ENCODE measurements at regions not wholly inside any gene's neighbourhood (a gene's known extent, or its start where the extent isn't known, plus 50 kb on each side); places are given as distances from the start of the nearest gene placed in this dataset.

- ChIA-PET POLR2A (no interaction called here), CTCF (ENCODE audit: low intra/inter-chr PET ratio, low total read pairs) (no interaction called here)
- Histone ChIP-seq H3K9ac (ENCODE audit: insufficient read depth, low read depth, low read length) (no peak overlapping the region), H3K27ac (ENCODE audit: extremely low read length, insufficient read depth, low read length) (no peak overlapping the region), H3K4me1 (ENCODE audit: insufficient read depth, low read length) (no peaks in the 10 kb centered on the region), H3K4me3 (replicated peaks in 1 of 3; ENCODE audit: insufficient read depth in 1 of 3, low read depth in 2 of 3, low read length in 3 of 3) (no peak overlapping the region), H3K9me3 (ENCODE audit: low read length) (no peaks in the 10 kb centered on the region), H3K27me3 (ENCODE audit: control insufficient read depth in 1 of 2, insufficient read depth in 2 of 2, low read length in 2 of 2) (no peaks in the 10 kb centered on the region), H3K79me2 (ENCODE audit: insufficient read depth, low read length) (no peaks in the 10 kb centered on the region), H3K36me3 (replicated peaks in 1 of 2; ENCODE audit: control insufficient read depth in 1 of 2, insufficient read depth in 2 of 2, low read length in 2 of 2) (no peaks in the 10 kb centered on the region), H4K20me1 (ENCODE audit: insufficient read depth, low read length) (no peaks in the 10 kb centered on the region), H2AFZ (ENCODE audit: low read length) (no peak overlapping the region), H3K4me2 (ENCODE audit: low read depth, low read length) (no peak overlapping the region)
- DNase-seq (ENCODE audit: low spot score) = no peak
- no peak for ATAC-seq
- in situ Hi-C loops (cut with HindIII; ENCODE audit: extremely low pct_ligation_motif_present, low pct_unique_long_range_greater_than_20kb) (no loop called here), intact Hi-C loops (cut with micrococcal nuclease; ENCODE audit: unreplicated experiment) (no loop called here)
- WGBS (ENCODE audit: low lambda C conversion rate) = 61% methylated on average over 8 of the region's 8 CpGs
- TF ChIP-seq U2AF2 (IDR thresholded peaks at IDR 0.05; ENCODE audit: low read depth, low read length) (no peak), ZNF296 (CRISPR knock-in tag; conservative IDR thresholded peaks at IDR 0.05) (no peak), ZNF792 (CRISPR knock-in tag; IDR thresholded peaks at IDR 0.05) (no peak), GATA4 (IDR thresholded peaks at IDR 0.05; ENCODE audit: borderline replicate concordance, low read depth) (no peak), ZNF383 (CRISPR knock-in tag; IDR thresholded peaks at IDR 0.05; ENCODE audit: borderline replicate concordance) (no peak)
- FAIRE-seq = no peak
- no TSS peak for BruUV-seq (replicated peaks)
Observed at GRCh38 chr7:4461531-4461930, 220.6 kb upstream of the FOXK1 start.

DNA sequence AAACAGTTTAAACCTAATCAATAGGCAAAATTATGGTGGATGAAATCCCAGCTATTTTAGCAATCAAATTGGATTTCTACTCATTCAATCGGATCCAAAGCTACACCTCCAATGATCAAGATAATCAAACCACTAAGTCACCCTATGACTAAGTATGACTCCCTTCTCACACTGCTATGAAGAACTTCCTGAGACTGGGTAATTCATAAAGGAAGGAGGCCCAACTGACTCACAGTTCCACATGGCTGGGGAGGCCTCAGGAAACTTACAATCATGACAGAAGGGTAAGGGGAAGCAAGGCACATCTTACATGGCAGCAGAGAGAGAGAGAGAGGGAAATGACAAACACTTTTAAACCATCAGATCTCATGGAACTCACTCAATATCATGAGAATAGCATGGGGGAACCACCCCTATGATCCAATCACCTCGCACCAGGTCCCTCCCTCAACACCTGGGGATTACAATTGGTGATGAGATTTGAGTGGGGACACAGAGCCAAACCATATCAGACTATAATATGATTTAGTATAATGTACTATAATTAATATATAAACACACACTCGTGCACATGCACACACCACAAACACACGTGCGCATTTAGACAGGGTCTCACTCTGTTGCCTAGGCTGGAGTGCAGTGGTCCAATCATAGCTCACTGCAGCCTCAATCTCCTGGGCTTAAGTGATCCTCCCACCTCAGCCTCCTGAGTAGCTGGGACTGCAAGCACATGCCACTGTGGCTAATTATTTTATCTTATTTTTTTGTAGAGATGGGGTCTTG lies 213.6 kb upstream of the FOXK1 start:
- Histone ChIP-seq H3K4me2 (ENCODE audit: low read depth, low read length) (no peak overlapping the region), H2AFZ (ENCODE audit: low read length) (no peak overlapping the region), H3K9ac (ENCODE audit: insufficient read depth, low read depth, low read length) (no peak overlapping the region), H3K4me1 (ENCODE audit: insufficient read depth, low read length) (no peaks in the 10 kb centered on the region), H3K9me3 (ENCODE audit: low read length) (no peaks in the 10 kb centered on the region), H4K20me1 (ENCODE audit: insufficient read depth, low read length) (no peaks in the 10 kb centered on the region), H3K36me3 (replicated peaks in 1 of 2; ENCODE audit: control insufficient read depth in 1 of 2, insufficient read depth in 2 of 2, low read length in 2 of 2) (no peaks in the 10 kb centered on the region), H3K27ac (ENCODE audit: extremely low read length, insufficient read depth, low read length) (no peak overlapping the region), H3K4me3 (replicated peaks in 1 of 3; ENCODE audit: insufficient read depth in 1 of 3, low read depth in 2 of 3, low read length in 3 of 3) (no peak overlapping the region), H3K27me3 (ENCODE audit: control insufficient read depth in 1 of 2, insufficient read depth in 2 of 2, low read length in 2 of 2) (no peaks in the 10 kb centered on the region; a peak in 1 of 5 replicates), H3K79me2 (ENCODE audit: insufficient read depth, low read length) (no peaks in the 10 kb centered on the region)
- CTCF ChIA-PET (ENCODE audit: low intra/inter-chr PET ratio, low total read pairs) = no interaction called here
- WGBS (ENCODE audit: low lambda C conversion rate) = 21% methylated on average over 5 of the region's 5 CpGs
- TF ChIP-seq SP1 (IDR thresholded peaks at IDR 0.05) (no peak), SP1 (CRISPR knock-in tag; IDR thresholded peaks at IDR 0.05) (no peak), ZNF251 (CRISPR knock-in tag; IDR thresholded peaks at IDR 0.05) (no peak), ZNF24 (IDR thresholded peaks at IDR 0.05) (no peak), ZBTB10 (CRISPR knock-in tag; IDR thresholded peaks at IDR 0.05; ENCODE audit: borderline replicate concordance) (no peak)
- TF ChIP-seq, protein P1, sequence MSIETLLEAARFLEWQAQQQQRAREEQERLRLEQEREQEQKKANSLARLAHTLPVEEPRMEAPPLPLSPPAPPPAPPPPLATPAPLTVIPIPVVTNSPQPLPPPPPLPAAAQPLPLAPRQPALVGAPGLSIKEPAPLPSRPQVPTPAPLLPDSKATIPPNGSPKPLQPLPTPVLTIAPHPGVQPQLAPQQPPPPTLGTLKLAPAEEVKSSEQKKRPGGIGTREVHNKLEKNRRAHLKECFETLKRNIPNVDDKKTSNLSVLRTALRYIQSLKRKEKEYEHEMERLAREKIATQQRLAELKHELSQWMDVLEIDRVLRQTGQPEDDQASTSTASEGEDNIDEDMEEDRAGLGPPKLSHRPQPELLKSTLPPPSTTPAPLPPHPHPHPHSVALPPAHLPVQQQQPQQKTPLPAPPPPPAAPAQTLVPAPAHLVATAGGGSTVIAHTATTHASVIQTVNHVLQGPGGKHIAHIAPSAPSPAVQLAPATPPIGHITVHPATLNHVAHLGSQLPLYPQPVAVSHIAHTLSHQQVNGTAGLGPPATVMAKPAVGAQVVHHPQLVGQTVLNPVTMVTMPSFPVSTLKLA (IDR thresholded peaks at IDR 0.05) = peak; percentile 91
- intact Hi-C loops (cut with micrococcal nuclease; ENCODE audit: unreplicated experiment) = no loop called here
- DNase-seq (ENCODE audit: low spot score) (no peak), ATAC-seq (no peak), FAIRE-seq (no peak)
- in situ Hi-C loops (cut with HindIII; ENCODE audit: extremely low pct_ligation_motif_present, low pct_unique_long_range_greater_than_20kb) = no loop called here
- POLR2A ChIA-PET = no interaction called here
- no TSS peak for BruUV-seq (replicated peaks)

All from HepG2 (cell line).